Nephron (organoid): ENCODE measurements at regions not wholly inside any gene's neighbourhood (a gene's known extent, or its start where the extent isn't known, plus 50 kb on each side); places are given as distances from the start of the nearest gene placed in this dataset.
"Not testable (repeated sequence)": the region's sequence is repeated elsewhere in the genome, so short reads cannot be mapped to it uniquely, and the experiment has no call there.

ENCODE experiments used
- H3K27ac Mint-ChIP-seq, 3 experiments: 2 replicates each; pipeline ENCODE4 v1.8.0; 2020; ENCODE audit warnings: mixed read lengths in 3 of 3, mild to moderate bottlenecking in 2 of 3, moderate library complexity in 1 of 3
- H3K27me3 Mint-ChIP-seq: 2 replicates; pipeline ENCODE4 v1.8.0; 2021; ENCODE audit warnings: low read depth, mild to moderate bottlenecking, moderate library complexity, mixed read lengths
- H3K36me3 Mint-ChIP-seq: 2 replicates; pipeline ENCODE4 v1.8.0; 2020; ENCODE audit warnings: low read depth, mixed read lengths
- H3K4me1 Mint-ChIP-seq: 2 replicates; pipeline ENCODE4 v1.8.0; 2020; ENCODE audit warnings: mixed read lengths
- H3K4me3 Mint-ChIP-seq, 3 experiments: 2 replicates each; pipeline ENCODE4 v1.8.0; 2020; ENCODE audit warnings: mild to moderate bottlenecking in 3 of 3, mixed read lengths in 3 of 3, moderate library complexity in 2 of 3
- H3K9me3 Mint-ChIP-seq: 2 replicates; pipeline ENCODE4 v1.8.0; 2020; ENCODE audit warnings: mixed read lengths
- CTCF ChIP-seq, 3 experiments: fragments of 200-600 bp; sonication (generic); IDR thresholded peaks; one replicate each; pipeline ENCODE4 v1.5.0; 2021; ENCODE audit warnings: antibody characterized with exemption in 3 of 3; ENCODE audit not compliant: unreplicated experiment in 3 of 3

GRCh38 chr2:19101968-19102367, 256.5 kb downstream of the OSR1 start:
- H3K27me3 Mint-ChIP-seq: no peaks in the 10 kb centered on the region
- H3K9me3 Mint-ChIP-seq: peaks cover 1% of the 10 kb centered on the region
- H3K4me3 Mint-ChIP-seq: no peak overlapping the region
- no peak for TF ChIP-seq CTCF (IDR thresholded peaks at IDR 0.05; ENCODE audit: unreplicated experiment in 3 of 3)
- no peaks in the 10 kb centered on the region for H3K36me3 Mint-ChIP-seq
- H3K27ac Mint-ChIP-seq: no peak overlapping the region
- peaks cover 5% of the 10 kb centered on the region for H3K4me1 Mint-ChIP-seq

- no peak for TF ChIP-seq CTCF (IDR thresholded peaks at IDR 0.05; ENCODE audit: unreplicated experiment in 3 of 3)
- no peak overlapping the region for H3K27ac Mint-ChIP-seq
- no peak overlapping the region for H3K4me3 Mint-ChIP-seq
- peaks cover 5% of the 10 kb centered on the region for H3K4me1 Mint-ChIP-seq
- H3K36me3 Mint-ChIP-seq: no peaks in the 10 kb centered on the region
- no peaks in the 10 kb centered on the region for H3K27me3 Mint-ChIP-seq
- H3K9me3 Mint-ChIP-seq: peaks cover 6% of the 10 kb centered on the region
Observed at GRCh38 chr2:19100570-19100969, 257.9 kb downstream of the OSR1 start.

- Mint-ChIP-seq H3K27ac (no peak overlapping the region), H3K4me1 (peaks cover 5% of the 10 kb centered on the region)
Observed at GRCh38 chr2:19099181-19099580, 259.2 kb downstream of the OSR1 start.

GRCh38 chr2:19098467-19099160, 259.8 kb downstream of the OSR1 start:
- no peaks in the 10 kb centered on the region for H3K27me3 Mint-ChIP-seq
- H3K9me3 Mint-ChIP-seq: peaks cover 12% of the 10 kb centered on the region
- H3K27ac Mint-ChIP-seq: no peak overlapping the region
- H3K36me3 Mint-ChIP-seq: no peaks in the 10 kb centered on the region
- no peak for TF ChIP-seq CTCF (IDR thresholded peaks at IDR 0.05; ENCODE audit: unreplicated experiment in 3 of 3)
- no peak overlapping the region for H3K4me3 Mint-ChIP-seq
- peaks cover 5% of the 10 kb centered on the region for H3K4me1 Mint-ChIP-seq

More at GRCh38 chr2:19099181-19099580, 259.2 kb downstream of the OSR1 start:
- H3K4me3 Mint-ChIP-seq: no peak overlapping the region
- TF ChIP-seq CTCF (IDR thresholded peaks at IDR 0.05; ENCODE audit: unreplicated experiment in 3 of 3): no peak
- H3K9me3 Mint-ChIP-seq: peaks cover 10% of the 10 kb centered on the region
- H3K36me3 Mint-ChIP-seq: no peaks in the 10 kb centered on the region
- no peaks in the 10 kb centered on the region for H3K27me3 Mint-ChIP-seq

GRCh38 chr2:19089476-19089875, 268.9 kb downstream of the OSR1 start:
- not testable (repeated sequence) for H3K4me3 Mint-ChIP-seq, H3K27ac Mint-ChIP-seq, H3K36me3 Mint-ChIP-seq, H3K27me3 Mint-ChIP-seq
- peaks cover 14% of the 10 kb centered on the region for H3K4me1 Mint-ChIP-seq
- H3K9me3 Mint-ChIP-seq: peaks cover 18% of the 10 kb centered on the region

- H3K27me3 Mint-ChIP-seq: no peaks in the 10 kb centered on the region
- peak overlapping the region in 2 of 3 experiments; percentile 27 to 72 for H3K27ac Mint-ChIP-seq
- H3K4me1 Mint-ChIP-seq: peaks cover 14% of the 10 kb centered on the region
- no peak overlapping the region for H3K4me3 Mint-ChIP-seq
- no peaks in the 10 kb centered on the region for H3K36me3 Mint-ChIP-seq
- no peak for TF ChIP-seq CTCF (IDR thresholded peaks at IDR 0.05; ENCODE audit: unreplicated experiment in 3 of 3)
- H3K9me3 Mint-ChIP-seq: peaks cover 8% of the 10 kb centered on the region
Observed at GRCh38 chr2:19086231-19086651, 272.2 kb downstream of the OSR1 start.
